Colonic mucosa (tissue), 4 donors: ENCODE measurements at regions not wholly inside any gene's neighbourhood (a gene's known extent, or its start where the extent isn't known, plus 50 kb on each side); places are given as distances from the start of the nearest gene placed in this dataset.

Experiments
- DNase-seq: peaks from one replicate; pipeline ENCODE4 v3.0.0-alpha.2; 2020
- H3K27ac ChIP-seq: fragments of 200-600 bp; one replicate; pipeline ENCODE4 v1.8.0; 2021
- H3K27me3 ChIP-seq: fragments of 200-600 bp; one replicate; pipeline ENCODE4 v1.8.0; 2021
- H3K36me3 ChIP-seq: fragments of 200-600 bp; one replicate; pipeline ENCODE4 v1.8.0; 2021
- H3K4me1 ChIP-seq: fragments of 200-600 bp; one replicate; pipeline ENCODE4 v1.8.0; 2021; ENCODE audit warnings: mild to moderate bottlenecking
- H3K4me3 ChIP-seq: fragments of 200-600 bp; one replicate; pipeline ENCODE4 v1.8.0; 2021
- H3K9ac ChIP-seq, 2 donors: one replicate each; pipeline ENCODE4 v1.7.0; 2013; ENCODE audit warnings: control low read depth in 2 of 2, low read depth in 2 of 2, low read length in 2 of 2
- H3K9me3 ChIP-seq: fragments of 200-600 bp; one replicate; pipeline ENCODE4 v1.8.0; 2021
- intact Hi-C: fragments of 100-400 bp; cut with DNase I; formaldehyde crosslinking; loops from one replicate; pipeline ENCODE4 v1.14.1; 2022
- TF ChIP-seq, protein P1 (sequence below): fragments of 200-600 bp; IDR thresholded peaks from one replicate; pipeline ENCODE4 v1.8.0; 2022; ENCODE audit warnings: antibody characterized with exemption, mild to moderate bottlenecking
- donor health status: healthy.
- donor health status: DM: no; HTN: no; CAD: no.
- donor health status: DM: no; HTN: no; CAD: no.

DNA sequence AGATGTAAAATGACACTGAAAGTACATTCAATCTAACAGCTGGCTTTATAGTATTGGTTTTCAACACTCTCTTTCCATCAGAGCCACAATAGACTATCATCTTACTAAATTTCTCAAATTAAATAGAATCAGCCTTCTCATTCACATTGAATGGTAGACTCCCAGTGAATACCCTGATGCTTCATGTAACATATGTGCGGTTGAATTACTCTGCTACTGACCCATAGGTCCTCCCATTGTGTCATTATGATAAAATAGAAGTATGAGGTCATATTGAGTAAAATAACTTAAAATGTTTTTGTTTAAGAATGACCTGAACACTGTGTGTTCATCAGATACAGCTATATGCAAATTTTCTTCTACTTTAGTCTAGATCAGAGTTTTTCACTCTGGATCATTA is 75.9 kb upstream of the ADAMTSL1 start:
- DNase-seq = no peak

DNA sequence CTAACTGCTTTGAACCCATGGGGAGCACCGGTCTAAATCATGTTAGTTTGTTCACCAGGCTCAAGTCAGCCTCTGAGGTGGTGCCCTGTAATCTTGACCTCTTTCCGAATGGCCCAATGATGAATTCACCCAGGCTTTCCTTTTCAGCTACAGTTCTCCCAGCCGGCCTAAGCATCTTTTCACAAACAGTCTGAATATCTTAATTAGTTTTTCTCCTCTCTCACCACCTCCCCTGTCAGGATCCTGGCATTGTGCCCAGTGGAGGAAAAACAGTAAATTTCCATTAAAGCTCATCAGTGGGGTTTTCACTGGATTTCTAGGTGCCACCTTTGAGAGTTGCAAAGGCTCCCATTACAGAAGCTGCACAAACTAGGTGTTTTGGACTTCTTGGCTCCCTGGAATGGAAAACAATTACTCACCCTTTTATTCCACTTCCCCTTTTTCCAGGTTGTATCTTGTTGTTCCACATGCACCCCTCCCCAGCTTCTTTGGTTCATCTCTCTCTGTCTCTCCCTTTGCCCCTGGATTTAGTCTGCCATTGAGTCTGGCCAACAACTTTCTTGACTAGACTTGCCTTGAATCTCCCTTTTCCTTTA is 69.4 kb upstream of the ADAMTSL1 start:
- intact Hi-C loops = no loop called here

More for the DNA sequence above, 75.9 kb upstream of the ADAMTSL1 start:
- Histone ChIP-seq H3K27ac (no peak overlapping the region), H3K9ac (no peak overlapping the region), H3K9me3 (no peaks in the 10 kb centered on the region), H3K4me1 (no peaks in the 10 kb centered on the region), H3K36me3 (no peaks in the 10 kb centered on the region), H3K4me3 (no peak overlapping the region), H3K27me3 (no peaks in the 10 kb centered on the region)
- intact Hi-C loops = no loop called here
- TF ChIP-seq, protein P1, sequence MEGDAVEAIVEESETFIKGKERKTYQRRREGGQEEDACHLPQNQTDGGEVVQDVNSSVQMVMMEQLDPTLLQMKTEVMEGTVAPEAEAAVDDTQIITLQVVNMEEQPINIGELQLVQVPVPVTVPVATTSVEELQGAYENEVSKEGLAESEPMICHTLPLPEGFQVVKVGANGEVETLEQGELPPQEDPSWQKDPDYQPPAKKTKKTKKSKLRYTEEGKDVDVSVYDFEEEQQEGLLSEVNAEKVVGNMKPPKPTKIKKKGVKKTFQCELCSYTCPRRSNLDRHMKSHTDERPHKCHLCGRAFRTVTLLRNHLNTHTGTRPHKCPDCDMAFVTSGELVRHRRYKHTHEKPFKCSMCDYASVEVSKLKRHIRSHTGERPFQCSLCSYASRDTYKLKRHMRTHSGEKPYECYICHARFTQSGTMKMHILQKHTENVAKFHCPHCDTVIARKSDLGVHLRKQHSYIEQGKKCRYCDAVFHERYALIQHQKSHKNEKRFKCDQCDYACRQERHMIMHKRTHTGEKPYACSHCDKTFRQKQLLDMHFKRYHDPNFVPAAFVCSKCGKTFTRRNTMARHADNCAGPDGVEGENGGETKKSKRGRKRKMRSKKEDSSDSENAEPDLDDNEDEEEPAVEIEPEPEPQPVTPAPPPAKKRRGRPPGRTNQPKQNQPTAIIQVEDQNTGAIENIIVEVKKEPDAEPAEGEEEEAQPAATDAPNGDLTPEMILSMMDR = no peak

DNA sequence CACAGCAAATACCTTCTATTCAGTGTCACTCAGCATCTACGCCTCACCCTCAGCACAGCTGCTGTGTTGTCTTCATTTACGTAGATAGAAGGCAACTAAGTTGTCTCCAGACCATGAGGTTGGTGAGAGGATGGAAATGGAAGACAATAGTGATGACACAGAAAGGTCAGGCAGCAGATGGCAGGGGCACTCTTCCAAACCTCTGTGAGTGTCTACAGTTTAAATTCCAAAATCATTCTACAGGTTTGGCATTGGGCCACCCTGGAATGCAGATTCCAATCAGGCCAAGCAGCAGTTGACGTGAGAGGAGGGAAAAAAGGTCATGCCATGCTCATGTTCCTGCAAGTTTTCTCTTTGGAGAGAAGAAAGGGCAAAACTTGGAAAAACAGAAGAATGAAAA is 68.7 kb upstream of the ADAMTSL1 start:
- Histone ChIP-seq H3K9me3 (no peaks in the 10 kb centered on the region), H3K4me3 (no peak overlapping the region), H3K36me3 (no peaks in the 10 kb centered on the region), H3K27me3 (no peaks in the 10 kb centered on the region), H3K27ac (no peak overlapping the region), H3K4me1 (no peaks in the 10 kb centered on the region), H3K9ac (no peak overlapping the region)
- TF ChIP-seq, protein P1 = no peak
- DNase-seq = no peak
- intact Hi-C loops = no loop called here

More for the DNA sequence above, 69.4 kb upstream of the ADAMTSL1 start:
- no peak overlapping the region for H3K27ac ChIP-seq
- TF ChIP-seq, protein P1 = no peak
- H3K4me1 ChIP-seq = no peaks in the 10 kb centered on the region
- H3K36me3 ChIP-seq = no peaks in the 10 kb centered on the region
- no peak overlapping the region for H3K4me3 ChIP-seq
- no peaks in the 10 kb centered on the region for H3K27me3 ChIP-seq
- H3K9ac ChIP-seq = no peak overlapping the region
- DNase-seq = no peak
- no peaks in the 10 kb centered on the region for H3K9me3 ChIP-seq

DNA sequence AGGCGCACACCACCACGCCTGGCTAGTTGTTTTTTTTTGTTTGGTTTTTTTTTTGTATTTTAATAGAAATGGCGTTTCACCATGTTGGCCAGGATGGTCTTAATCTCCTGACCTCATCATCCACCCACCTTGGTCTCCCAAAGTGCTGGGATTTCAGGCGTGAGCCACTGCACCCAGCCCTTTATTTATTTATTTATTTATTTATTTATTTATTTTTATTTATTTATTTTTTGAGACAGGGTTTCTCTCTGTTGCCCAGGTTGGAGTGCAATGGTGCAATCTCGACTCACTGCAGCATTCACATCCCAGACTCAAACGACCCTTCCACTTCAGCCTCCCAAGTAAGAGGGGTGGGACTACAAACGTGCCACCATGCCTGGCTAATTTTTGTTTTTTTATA is 63.0 kb upstream of the ADAMTSL1 start:
- no peaks in the 10 kb centered on the region for H3K27me3 ChIP-seq
- H3K4me1 ChIP-seq = no peaks in the 10 kb centered on the region
- no peak overlapping the region for H3K27ac ChIP-seq
- no peaks in the 10 kb centered on the region for H3K36me3 ChIP-seq
- no peak overlapping the region for H3K9ac ChIP-seq
- H3K9me3 ChIP-seq = no peaks in the 10 kb centered on the region
- TF ChIP-seq, protein P1 = no peak
- no peak overlapping the region for H3K4me3 ChIP-seq
- intact Hi-C loops = no loop called here
- DNase-seq = no peak

DNA sequence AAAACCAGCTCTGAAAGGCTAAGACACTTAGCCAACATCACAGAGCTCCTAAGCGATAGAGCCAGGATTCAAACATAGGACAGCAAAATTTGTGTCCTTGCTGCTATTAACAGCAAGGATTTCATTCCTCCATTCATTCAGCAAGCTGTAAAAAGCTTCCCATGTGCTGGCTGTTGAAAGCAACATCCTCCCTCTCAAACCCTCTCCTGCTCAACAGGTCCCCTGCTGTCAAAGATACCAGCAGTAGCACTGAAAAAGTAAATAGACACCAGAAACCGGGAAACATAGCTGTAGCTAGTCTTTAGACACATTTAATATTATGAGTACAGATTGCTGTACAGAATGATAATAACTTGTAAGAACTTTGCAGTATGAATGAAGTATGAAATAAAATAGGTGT is 52.6 kb upstream of the ADAMTSL1 start:
- TF ChIP-seq, protein P1 = no peak
- DNase-seq = no peak
- Histone ChIP-seq H3K27me3 (no peaks in the 10 kb centered on the region), H3K9ac (no peak overlapping the region), H3K9me3 (no peaks in the 10 kb centered on the region), H3K4me3 (no peak overlapping the region), H3K36me3 (no peaks in the 10 kb centered on the region), H3K4me1 (no peaks in the 10 kb centered on the region), H3K27ac (no peak overlapping the region)
- intact Hi-C loops = no loop called here
